AG10803 (cell line): ENCODE measurements at regions not wholly inside any gene's neighbourhood (a gene's known extent, or its start where the extent isn't known, plus 50 kb on each side); places are given as distances from the start of the nearest gene placed in this dataset.

Experiments
- DNase-seq: peaks from one replicate; pipeline ENCODE4 v3.0.0; 2010; ENCODE audit warnings: low read depth
- H3K4me3 ChIP-seq: 2 replicates; pipeline ENCODE4 v1.5.1; 2011; ENCODE audit warnings: mild to moderate bottlenecking, low read length, control low read depth
- TF ChIP-seq, protein P1 (sequence below): conservative IDR thresholded peaks from 2 replicates; pipeline ENCODE4 v1.5.1; 2011; ENCODE audit warnings: mild to moderate bottlenecking, low read length, control low read depth, inconsistent platforms

DNA sequence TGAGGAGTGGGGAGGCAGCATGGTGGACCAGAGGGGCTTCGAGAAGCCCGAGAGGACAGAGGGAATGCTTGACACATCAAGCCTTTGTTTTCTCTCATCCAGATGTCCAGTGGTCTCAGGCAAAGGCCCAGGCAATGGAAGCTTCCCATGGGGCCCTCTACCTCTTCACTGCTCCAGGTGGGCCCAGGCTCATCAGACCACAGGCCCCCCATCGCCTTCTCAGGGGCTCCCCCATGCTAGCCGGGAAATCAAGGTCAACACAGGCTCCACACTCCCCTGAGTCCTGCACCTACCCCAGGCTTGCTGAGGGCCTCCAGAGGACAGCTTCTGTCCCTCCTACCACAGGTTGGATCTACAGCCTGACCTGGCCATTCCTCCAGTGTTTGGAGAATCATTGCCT, 157.5 kb downstream of the CHST1 start:
- TF ChIP-seq, protein P1, sequence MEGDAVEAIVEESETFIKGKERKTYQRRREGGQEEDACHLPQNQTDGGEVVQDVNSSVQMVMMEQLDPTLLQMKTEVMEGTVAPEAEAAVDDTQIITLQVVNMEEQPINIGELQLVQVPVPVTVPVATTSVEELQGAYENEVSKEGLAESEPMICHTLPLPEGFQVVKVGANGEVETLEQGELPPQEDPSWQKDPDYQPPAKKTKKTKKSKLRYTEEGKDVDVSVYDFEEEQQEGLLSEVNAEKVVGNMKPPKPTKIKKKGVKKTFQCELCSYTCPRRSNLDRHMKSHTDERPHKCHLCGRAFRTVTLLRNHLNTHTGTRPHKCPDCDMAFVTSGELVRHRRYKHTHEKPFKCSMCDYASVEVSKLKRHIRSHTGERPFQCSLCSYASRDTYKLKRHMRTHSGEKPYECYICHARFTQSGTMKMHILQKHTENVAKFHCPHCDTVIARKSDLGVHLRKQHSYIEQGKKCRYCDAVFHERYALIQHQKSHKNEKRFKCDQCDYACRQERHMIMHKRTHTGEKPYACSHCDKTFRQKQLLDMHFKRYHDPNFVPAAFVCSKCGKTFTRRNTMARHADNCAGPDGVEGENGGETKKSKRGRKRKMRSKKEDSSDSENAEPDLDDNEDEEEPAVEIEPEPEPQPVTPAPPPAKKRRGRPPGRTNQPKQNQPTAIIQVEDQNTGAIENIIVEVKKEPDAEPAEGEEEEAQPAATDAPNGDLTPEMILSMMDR: no peak
- DNase-seq: no peak
- H3K4me3 ChIP-seq: no peak overlapping the region

DNA sequence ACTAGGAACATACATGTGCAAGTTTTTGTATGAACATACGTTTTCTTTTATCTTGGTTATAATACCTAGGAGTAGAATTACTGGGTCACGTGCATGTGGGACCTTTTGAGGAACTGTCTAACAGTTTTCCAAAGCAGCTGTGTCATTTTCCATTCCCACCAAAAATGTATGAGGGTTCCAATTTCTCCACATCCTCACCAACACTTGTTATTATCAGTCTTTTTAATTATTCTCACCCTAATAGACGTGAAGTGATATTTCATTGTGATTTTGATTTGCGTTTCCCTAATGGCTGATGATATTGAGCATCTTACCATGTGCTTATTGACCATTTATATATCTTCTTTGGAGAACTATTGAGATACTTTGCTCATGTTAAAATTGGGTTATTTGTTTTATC, 162.1 kb downstream of the CHST1 start:
- no peak for DNase-seq
- no peak overlapping the region for H3K4me3 ChIP-seq
- TF ChIP-seq, protein P1: no peak

DNA sequence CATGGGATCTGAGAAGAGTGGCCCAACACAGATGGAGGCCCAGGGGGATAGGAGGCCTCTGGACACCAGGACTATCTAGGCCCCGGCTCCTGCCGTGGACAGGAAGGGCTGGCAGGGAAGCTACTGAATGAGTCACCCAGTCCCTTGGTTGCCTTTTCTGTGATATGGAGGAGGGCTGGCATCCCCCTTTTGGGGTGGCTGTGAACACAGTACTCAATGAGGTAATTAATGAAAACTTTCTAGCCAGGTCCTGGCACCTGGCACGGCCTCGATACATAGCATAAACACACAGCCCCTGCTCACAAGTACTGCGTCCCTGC, 163.2 kb downstream of the CHST1 start:
- no peak overlapping the region for H3K4me3 ChIP-seq
- no peak for DNase-seq
- TF ChIP-seq, protein P1: no peak

DNA sequence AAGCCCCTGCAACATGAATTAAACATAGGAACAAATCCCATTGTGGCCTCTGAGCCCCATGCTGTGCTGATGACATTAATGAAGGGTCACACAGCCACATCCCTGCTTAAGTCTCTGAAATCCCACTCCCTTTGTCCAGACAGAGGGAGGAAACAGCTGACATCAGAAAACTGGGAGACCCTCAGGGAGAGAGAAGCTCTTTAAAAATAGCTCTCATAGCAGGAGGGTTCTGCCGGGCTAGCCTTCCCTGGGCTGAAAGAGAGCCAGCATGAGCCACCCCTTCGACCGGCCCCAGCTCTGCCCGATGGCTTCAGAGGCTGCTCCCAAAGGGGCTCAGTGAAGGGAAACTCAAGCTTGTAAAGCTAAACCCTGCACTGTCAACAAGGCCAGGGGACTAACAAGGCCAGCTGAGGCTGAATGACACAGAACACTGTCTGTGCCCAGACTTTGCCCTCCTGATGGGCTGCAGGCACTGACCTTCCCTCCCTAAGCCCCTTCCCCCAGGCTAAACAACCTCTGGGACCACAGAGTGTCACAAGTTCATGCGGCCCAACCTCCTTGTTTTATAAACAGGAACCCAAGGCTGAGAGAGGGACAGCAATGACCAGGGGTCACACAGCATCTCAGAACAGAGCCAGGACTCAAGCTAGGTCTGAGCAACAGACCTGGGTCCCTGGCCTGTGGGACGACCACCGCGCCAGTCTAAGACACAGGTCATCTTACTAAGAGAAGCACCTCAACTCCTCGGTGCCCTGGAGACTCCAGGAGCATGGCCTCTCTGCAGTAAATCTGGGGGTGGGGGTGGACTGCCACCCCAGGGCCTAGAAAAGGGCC, 163.8 kb downstream of the CHST1 start:
- no peak overlapping the region for H3K4me3 ChIP-seq
- DNase-seq: no peak
- TF ChIP-seq, protein P1: no peak

DNA sequence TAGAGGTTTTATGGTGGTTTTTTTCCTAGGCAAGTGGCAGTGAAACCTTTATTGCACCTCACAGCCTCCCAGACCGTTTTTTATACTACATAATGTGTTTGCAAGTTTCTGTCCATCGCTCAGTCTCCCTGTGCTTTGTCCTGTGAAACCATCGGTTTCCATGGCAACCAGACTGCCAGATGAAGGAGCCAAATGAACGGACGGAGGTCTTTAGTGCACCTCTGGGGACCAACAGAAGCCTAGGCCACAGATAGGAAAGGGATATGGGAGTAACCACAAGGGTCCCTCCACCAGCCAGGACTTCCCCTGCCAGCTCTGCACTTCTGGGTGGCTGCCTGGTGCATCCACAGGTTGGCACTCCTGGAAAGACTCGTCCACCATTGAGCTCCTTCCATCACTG, 165.0 kb downstream of the CHST1 start:
- TF ChIP-seq, protein P1: no peak
- no peak for DNase-seq
- no peak overlapping the region for H3K4me3 ChIP-seq

DNA sequence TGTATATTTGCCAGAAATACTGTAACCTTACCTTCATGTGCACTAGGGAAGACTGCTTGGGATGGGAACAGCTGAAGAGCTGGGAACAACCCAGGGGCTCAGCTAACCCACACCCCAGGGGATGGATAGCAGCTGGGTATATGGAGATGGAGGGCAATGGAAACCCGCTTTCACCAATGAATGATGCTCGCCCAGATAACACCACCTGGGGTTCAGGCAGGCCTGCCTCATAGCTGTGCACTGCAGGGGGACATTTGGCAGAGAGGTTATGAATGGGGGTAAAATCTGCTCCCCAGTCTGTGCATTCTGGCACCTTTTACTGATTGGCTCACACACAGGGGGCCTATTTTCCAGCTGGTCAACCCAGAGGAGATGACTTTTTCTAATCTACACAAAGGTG, 170.7 kb downstream of the CHST1 start:
- TF ChIP-seq, protein P1: no peak
- no peak for DNase-seq
- no peak overlapping the region for H3K4me3 ChIP-seq

DNA sequence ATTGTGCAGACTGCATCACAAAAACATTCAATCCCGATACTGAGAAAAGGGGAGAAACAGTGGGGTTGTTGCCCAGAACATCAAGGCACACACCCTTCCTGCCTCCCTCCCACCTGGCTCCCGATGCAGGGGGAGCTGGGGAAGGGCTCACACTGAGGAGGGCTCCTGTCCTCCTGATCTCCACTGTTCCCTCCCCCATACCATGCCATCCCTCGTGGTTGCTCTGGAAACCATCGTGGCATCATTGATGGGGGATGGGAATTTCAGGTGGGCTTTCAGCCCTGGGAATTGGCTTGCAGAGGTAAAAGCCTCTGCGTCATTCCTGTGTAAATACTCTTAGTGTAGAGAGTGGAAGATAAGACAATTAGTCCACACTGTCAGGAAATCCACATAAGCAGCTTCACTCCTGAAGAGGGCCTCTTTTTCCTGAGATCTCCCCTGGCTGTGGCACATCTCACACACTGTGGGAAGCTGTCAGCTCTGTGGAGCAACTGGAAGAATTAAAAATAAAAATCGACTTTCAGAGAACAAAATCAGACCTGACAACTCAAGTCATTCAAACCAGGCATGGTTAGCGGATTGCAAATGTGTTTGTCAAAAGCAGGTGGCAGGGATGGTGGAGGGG, 176.0 kb downstream of the CHST1 start:
- H3K4me3 ChIP-seq: no peak overlapping the region
- no peak for DNase-seq
- TF ChIP-seq, protein P1: no peak
